ENCODE measurements at regions not wholly inside any gene's neighbourhood (a gene's known extent, or its start where the extent isn't known, plus 50 kb on each side); places are given as distances from the start of the nearest gene placed in this dataset.

GRCh38 chr6:54009052-54009654, 102.1 kb upstream of the MLIP start:
- TF ChIP-seq, protein P1, sequence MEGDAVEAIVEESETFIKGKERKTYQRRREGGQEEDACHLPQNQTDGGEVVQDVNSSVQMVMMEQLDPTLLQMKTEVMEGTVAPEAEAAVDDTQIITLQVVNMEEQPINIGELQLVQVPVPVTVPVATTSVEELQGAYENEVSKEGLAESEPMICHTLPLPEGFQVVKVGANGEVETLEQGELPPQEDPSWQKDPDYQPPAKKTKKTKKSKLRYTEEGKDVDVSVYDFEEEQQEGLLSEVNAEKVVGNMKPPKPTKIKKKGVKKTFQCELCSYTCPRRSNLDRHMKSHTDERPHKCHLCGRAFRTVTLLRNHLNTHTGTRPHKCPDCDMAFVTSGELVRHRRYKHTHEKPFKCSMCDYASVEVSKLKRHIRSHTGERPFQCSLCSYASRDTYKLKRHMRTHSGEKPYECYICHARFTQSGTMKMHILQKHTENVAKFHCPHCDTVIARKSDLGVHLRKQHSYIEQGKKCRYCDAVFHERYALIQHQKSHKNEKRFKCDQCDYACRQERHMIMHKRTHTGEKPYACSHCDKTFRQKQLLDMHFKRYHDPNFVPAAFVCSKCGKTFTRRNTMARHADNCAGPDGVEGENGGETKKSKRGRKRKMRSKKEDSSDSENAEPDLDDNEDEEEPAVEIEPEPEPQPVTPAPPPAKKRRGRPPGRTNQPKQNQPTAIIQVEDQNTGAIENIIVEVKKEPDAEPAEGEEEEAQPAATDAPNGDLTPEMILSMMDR (conservative IDR thresholded peaks at IDR 0.05; ENCODE audit: low read length) = no peak
- no peak for TF ChIP-seq EZH2phosphoT487 (IDR thresholded peaks at IDR 0.05; ENCODE audit: borderline replicate concordance, low read depth, low read length)
